ENCODE measurements at regions not wholly inside any gene's neighbourhood (a gene's known extent, or its start where the extent isn't known, plus 50 kb on each side); places are given as distances from the start of the nearest gene placed in this dataset.

DNA sequence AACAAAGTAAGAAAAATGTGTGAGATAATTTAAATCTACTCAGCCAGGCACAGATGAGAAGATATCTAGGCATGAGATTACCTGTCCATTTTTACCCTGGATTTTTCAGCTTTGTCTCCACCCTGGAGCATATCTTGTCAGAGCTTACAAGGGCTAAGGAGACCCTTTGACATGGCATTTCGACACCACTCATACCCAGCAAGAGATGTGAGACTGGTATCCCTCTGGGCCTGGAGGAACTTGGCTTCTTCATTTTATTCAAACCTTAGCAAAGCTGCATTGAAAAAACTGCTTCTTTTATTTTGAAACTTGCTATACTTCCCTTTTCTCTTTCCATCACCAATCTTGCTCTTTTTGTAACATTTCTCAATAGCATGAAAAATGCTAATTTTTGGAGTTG, 194.9 kb upstream of the HNMT start:
- TF ChIP-seq, protein P1, sequence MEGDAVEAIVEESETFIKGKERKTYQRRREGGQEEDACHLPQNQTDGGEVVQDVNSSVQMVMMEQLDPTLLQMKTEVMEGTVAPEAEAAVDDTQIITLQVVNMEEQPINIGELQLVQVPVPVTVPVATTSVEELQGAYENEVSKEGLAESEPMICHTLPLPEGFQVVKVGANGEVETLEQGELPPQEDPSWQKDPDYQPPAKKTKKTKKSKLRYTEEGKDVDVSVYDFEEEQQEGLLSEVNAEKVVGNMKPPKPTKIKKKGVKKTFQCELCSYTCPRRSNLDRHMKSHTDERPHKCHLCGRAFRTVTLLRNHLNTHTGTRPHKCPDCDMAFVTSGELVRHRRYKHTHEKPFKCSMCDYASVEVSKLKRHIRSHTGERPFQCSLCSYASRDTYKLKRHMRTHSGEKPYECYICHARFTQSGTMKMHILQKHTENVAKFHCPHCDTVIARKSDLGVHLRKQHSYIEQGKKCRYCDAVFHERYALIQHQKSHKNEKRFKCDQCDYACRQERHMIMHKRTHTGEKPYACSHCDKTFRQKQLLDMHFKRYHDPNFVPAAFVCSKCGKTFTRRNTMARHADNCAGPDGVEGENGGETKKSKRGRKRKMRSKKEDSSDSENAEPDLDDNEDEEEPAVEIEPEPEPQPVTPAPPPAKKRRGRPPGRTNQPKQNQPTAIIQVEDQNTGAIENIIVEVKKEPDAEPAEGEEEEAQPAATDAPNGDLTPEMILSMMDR (IDR thresholded peaks at IDR 0.05): no peak
- TF ChIP-seq POLR2A (IDR thresholded peaks at IDR 0.05): no peak
